HG03066 (cell line): ENCODE measurements at regions not wholly inside any gene's neighbourhood (a gene's known extent, or its start where the extent isn't known, plus 50 kb on each side); places are given as distances from the start of the nearest gene placed in this dataset.
"Not testable (repeated sequence)": the region's sequence is repeated elsewhere in the genome, so short reads cannot be mapped to it uniquely, and the experiment has no call there.

Source experiments
- ATAC-seq: cut with Tn5 transposase; IDR thresholded peaks from one replicate; pipeline ENCODE4 v1.9.1; 2021; ENCODE audit warnings: low read depth; ENCODE audit not compliant: unreplicated experiment

DNA sequence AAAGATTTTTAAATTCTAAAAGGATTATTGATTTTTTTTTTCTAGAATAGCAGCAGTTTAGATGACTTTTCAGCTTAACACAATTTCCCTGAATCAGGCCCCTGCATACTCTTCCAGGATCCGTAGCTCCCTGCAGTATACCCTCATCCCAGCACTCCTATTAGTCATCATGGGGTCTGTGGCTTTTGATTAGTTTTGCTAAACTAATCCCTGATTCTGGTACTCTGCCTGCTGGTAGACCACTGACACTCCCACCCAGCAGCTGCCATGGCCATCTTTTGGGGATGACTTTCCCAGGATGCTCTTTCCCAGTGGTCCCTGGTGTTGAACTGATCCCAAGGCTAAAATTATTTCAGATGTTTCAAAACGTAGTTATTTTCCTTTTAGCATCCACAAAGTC lies 802.0 kb downstream of the RAPGEF2 start:
- no peak for ATAC-seq

DNA sequence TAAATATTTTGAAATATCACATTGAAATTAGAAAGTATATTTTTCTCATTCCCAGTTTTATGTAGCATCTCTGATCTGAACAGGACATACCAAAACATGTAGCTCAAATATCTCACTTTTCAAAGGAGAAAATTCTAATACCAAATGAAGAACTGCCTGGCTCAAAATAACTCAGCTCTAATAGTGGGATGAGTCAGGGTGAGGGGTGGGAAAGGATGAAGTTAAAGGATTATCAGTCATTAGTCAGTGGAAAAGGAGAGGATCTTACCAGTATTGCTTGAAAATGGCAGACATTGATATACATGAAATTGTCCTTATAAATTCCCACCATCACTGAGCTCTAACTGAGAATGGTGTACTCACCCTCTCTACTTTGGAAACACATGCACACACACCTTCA lies 803.2 kb downstream of the RAPGEF2 start:
- ATAC-seq = no peak

DNA sequence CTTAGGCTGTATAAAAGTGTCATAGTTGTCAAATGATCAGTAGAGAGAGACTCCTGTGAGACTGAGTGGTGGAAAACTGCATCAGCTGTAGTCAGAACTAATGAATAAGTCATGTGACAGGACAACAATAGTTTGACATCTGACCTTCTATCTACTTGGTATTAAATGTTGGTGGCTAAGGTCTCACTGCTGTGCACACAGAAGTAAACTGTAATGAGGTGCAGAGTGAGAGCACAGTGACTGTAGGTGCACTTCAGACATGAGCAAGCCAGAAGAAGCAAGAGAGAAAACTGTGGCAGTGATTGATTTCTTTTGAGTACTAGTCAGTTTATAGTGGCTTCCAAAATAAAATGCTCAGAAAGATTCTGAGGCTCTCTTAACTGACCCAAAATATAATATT lies 803.6 kb downstream of the RAPGEF2 start:
- no peak for ATAC-seq

DNA sequence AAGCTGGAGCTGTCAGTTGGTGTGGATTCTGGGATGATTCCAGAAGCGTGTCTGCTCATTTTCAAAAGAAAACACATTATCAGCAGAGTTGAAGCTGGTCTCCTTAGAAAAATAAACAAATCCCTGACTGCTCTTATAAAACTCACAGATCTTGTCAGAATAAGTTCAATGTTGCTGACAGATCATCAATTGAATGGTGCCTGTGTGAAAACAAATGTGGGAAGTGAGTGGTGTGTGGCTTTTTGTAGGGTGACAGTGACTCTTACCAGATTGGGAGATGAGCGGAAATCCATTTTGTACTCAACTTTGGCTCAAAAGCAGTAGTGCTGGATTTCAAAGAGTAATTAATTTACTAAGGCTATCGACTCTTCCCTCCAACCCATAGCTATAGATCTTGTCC lies 807.8 kb downstream of the RAPGEF2 start:
- ATAC-seq = no peak

DNA sequence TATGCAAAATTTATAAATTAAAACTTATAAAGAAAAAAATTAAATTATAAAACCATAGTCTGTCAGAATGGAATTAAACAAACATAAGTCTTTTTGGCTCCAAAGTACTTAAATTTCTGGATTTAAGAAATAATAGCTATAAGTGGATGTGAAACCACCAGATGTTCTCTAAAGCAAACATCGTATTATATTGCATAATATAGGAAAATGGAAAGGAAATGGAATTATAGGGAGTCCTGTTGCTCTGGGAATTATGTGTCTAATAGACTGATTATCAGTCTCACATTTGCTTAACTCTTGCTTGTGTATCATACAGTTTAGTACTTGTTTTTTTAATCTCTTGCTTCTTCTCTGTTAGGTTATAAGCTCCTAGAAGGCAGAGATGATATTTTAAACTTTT lies 819.2 kb downstream of the RAPGEF2 start:
- ATAC-seq = no peak

DNA sequence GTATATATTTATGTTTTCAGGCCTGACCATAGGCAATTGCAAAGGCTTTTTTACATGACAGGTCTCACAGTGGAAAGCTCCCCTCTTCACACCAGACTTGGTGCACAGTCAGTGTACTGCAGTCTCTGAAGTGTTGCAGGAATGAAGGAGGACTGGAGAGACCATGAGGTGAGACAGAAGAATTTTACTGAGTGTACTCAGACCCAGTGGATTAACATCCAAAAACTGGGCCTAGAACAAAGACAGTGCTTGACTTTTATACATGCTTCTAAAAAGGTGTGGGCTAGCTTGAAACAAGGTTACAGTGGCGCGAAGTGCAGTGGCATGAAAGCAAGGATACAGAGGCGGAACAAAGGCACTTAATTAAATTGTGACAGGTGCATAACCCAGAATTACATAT lies 822.9 kb downstream of the RAPGEF2 start:
- ATAC-seq = no peak

DNA sequence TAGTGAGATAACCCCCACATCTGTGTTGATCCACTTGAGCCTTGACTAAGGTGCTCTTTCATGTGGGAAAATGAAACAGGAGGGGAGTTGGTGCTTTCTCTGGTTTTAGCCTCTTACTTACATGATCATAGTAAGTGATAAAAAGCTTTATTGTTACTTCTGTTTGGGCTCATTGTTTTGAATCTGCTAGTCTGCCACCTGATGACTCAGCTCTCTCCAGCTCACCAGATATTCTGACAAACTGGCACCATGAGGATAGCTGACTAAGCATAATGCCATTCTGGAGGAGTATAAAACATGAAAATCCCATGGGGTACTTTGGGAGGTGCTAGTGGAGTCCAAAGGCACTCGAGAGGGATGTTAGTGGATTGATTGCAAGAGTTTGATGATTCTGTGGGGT lies 824.0 kb downstream of the RAPGEF2 start:
- no peak for ATAC-seq

DNA sequence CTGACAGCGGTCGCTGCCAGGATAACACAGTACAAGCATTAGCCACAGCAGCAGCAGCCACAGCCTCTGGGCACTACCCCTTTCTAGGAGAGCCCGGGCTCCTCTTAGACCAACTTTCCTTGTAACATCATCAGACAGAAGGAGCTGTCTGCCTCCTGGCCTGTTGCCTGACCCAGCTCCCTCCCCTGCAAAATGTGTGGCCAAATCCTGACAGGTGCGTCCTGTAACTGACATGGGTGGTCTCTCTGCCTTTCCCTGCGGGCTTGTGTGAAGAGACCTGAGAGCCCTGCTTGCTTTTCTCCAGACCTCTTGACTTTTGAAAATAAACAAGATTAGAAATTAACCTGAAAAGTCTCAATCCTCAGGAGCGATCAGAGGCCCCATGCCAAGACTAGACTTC lies 824.9 kb downstream of the RAPGEF2 start:
- no peak for ATAC-seq

DNA sequence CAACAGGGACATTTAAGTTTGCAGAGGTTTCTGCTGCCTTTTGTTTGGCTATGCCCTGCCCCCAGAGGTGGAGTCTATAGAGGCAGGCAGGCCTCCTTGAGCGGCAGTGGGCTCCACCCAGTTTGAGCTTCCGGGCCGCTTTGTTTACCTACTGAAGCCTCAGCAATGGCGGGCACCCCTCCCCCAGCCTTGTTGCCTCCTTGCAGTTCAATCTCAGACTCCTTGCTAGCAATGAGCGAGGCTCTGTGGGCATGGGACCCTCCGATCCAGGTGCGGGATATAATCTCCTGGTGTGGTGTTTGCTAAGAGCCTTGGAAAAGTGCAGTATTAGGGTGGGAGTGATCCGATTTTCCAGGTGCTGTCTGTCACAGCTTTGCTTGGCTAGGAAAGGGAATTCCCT lies 831.7 kb downstream of the RAPGEF2 start:
- ATAC-seq = not testable (repeated sequence)

DNA sequence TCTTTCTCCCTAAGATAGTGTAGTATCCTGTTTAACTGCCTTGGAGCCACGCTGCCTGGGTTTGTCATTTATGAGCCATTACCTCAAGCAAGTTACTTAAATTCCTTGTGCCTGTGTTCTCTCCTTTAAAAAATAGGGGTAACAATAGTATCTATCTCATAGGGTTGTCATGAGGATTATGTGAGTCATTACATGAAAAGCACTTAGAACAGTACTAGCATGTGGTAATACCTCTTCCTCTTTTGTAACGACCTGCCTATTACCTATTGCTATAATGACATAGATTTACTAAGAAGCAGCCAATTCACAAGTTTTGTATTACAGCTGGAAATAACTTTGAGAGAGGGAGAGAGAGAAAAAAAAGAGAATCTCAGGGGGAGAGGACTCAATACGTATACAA lies 834.7 kb downstream of the RAPGEF2 start:
- peak; percentile 83 for ATAC-seq

DNA sequence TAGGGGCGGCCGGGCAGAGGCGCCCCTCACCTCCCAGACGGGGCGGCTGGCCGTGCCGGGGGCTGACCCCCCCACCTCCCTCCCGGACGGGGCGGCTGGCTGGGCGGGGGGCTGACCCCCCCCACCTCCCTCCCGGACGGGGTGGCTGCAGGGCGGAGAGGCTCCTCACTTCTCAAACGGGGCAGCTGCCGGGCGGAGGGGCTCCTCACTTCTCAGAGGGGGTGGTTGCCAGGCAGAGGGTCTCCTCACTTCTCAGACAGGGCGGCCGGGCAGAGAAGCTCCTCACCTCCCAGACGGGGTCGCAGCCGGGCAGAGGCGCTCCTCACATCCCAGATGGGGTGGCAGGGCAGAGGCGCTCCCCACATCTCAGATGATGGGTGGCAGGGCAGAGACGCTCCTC lies 836.8 kb downstream of the RAPGEF2 start:
- ATAC-seq = not testable (repeated sequence)

DNA sequence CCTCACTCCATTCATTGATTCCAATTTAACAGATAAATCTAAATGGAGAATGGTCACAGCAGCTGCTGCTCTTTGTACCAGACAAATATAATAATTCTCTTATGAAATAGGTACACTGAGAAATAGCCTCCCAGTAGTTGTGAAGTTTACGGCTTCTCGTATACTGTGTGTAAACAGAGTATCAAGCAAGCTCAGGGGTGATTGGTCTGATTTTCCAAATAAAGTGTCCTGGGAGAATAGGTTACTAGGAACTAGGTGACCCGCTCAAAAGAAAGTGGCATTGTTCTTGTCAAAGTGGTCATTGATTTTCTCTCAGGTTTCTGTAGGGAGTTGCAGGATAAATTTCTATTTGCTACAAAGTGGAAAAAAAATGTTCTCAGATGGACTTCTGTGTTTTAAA lies 838.2 kb downstream of the RAPGEF2 start:
- no peak for ATAC-seq

DNA sequence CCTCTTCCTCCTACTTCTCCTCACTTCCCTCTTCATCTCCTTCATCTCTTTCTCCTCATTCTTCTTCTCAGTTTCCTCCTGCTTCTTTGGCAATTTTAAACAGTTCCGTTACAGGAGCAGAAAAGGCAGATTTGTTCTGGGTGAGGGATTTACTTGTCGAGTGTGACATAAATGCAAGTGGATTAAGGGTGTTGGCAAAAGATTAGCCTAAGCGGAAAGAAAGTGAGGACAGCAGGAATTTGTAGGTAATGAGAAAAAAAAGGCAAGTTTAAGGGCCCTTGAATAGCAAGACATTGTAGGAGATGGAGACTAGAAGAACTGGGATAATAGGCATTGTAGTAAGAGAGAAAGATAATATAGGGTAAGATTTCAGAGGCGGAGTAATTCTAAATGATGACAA lies 841.6 kb downstream of the RAPGEF2 start:
- no peak for ATAC-seq

DNA sequence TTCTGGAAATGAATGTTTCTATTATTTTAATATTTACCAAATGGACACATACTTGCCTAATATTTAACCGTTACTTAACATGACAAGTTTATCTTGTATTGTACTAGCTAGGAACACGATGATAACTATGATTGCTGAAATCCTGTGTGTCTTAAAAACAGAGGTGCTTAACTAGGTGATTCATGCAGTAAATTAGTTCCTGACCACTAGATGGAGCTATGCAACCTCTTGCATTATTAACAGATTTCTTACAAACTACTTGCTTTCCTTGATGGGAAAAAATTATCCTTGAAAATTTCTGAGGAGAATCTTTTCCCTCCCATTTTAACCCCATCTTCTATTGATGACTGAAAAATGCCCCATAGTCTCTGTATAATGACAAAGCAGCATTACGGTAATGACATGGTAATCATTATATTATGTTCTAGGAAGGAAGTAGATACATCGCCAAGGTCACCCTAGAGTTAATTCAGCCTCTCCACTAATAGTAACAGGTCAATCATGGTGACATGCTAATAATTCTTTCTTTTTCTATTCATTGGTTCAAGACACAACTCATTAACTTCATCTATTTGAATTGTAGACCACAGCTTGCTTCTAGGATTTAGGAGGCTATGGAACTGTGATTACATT lies 844.2 kb downstream of the RAPGEF2 start:
- peak; percentile 70 for ATAC-seq

DNA sequence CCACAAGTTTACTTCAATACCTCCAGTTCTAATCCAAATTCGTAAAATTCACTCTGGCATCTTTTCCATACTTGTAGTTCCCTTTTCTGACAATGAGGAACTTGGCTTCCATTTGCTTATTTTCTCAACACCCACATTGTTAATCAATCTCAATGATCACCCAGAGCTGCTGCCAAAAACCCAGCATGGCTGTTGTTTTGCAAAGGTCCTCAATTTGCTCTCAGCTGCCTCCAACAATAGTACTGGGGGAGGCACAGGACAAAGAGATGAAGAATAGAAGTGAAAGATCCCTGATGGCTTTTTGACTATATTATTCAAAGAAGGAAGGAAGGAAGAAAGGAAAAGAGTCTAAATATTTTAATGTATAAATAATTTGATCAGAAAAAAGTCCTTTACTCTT lies 847.8 kb downstream of the RAPGEF2 start:
- ATAC-seq = no peak

DNA sequence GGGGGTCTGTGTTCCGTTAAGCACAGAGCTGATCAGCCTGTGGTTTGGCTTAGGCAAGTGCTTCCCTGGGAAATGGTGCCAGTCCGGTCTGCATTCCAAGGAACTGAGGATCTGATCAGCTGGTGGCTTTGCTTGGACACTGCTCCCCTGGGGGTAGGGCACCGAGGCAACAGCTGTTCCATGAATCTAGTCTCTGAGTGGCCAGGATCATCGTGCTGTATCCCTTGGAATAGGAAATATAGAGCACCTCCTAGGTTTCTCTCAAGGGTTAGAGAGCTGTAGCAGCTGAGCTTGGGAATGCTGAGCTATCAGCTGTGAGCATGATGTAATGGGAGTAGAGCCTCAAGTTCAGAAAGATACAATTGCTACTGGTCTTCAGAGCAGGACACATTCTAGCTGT lies 863.9 kb downstream of the RAPGEF2 start:
- ATAC-seq = no peak

DNA sequence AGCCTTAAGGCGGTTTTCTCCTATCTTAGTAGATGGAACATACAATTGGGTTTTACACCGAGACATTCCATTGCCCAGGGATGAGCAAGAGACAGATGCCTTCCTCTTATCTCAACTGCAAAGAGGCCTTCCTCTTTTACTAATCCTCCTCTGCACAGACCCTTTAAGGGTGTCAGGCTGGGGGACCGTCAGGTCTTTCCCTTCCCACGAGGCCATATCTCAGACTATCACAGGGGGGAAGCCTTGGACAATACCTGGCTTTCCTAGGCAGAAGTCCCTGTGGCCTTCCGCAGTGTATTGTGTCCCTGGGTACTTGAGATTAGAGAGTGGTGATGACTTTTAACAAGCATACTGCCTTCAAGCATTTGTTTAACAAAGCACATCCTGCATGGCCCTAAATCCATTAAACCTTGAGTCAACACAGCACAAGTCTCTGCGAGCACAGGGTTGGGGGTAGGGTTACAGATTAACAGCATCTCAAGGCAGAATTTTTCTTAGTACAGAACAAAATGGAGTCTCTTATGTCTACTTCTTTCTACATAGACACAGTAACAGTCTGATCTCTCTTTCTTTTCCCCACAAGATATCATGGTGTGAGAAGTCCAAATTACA lies 874.1 kb downstream of the RAPGEF2 start:
- not testable (repeated sequence) for ATAC-seq

DNA sequence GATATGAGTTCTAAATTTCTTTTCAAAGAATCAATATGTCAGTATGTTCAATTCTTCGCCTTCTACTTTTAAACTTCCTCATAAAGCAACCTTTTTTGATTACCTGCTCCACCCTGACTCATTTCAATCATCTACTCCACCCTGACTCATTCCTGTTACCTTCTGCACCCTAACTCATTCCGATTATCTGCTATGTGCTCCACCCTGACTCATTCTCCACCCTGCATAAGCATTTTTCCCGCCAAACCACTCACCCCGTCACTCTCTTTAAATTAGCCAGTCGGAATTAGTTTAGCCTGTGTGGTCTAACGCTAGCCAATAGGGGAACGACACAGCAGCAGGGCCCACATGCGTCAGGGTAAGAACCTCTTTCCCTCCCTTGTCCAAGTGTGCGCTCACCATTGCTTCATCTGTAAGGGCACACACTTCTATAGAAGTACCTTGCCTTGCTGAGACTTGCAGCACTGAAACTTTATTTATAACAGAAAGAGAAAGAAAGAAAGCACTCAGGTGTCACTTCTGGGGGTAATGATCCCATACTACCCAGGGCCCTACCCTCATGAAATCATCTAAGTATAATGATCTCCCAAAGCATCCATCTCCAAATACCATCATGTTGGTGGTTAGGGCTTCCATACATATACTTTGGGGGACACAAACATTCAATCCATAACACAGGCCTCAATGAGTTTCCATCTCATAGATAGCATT lies 875.2 kb downstream of the RAPGEF2 start:
- ATAC-seq = no peak

DNA sequence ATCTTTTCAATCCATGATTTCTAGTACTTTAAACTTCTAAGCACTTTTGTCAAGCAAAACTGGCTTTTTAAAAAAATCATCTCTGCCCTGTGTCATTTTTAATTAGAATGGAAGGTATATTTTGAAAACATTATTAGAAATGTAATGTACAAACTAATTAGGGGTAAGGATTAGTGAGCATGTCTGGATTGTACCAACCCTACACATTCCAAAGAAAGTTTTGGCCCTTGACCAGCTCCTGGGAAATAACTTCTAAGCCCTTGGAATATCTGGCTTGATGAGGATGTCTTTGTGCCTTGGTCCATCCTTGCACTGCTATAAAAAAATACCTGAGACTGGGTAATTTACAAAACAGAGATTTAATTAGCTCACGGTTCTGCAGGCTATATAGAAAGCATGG lies 876.5 kb downstream of the RAPGEF2 start:
- no peak for ATAC-seq

DNA sequence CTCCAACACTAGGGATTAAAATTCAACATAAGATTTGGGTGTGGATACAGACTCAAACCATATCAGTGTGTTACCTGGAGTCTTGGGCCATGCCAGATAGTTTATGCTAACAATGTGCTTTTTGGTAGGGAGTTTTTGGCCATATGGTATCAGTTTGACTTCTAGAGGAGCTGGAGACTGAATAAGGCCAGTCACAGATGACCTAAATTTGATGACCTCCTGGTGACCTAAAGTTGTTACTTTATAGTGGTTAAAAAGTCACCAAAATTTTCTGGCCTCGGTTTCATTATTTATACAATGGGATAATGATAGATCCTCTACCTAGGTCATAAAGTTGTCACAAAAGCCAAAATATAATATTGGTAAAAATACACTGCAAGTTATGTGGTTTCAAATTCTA lies 877.1 kb downstream of the RAPGEF2 start:
- no peak for ATAC-seq

DNA sequence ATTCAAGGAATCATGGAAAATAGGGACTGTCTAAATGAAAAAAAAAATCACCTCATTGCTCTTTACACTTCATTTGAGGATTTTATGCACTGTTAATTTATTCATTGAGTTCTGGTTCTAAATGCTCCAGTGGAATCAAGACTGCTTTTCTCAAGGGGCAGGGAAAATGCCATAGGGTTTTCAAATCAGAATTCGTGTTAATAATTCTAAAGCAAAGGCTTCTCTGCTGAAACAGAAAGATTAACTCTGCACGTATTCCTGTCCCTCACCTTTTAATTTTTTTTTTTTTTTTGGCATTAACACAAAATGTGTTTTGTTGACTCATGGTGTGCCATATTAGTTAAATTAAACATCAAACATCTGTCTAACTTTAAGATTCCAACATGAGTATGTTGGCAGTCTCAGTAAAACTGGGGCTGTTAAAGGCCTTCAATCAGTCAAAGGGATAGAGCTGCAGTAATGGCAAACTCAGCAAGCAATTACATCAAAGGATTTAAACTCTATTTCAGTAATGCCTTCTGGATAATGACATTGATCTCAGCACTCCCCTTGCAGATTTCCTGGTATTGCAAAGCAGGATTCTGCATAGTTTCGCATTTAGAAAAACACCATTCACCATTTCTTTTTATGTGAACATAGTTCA lies 878.1 kb downstream of the RAPGEF2 start:
- ATAC-seq = no peak

DNA sequence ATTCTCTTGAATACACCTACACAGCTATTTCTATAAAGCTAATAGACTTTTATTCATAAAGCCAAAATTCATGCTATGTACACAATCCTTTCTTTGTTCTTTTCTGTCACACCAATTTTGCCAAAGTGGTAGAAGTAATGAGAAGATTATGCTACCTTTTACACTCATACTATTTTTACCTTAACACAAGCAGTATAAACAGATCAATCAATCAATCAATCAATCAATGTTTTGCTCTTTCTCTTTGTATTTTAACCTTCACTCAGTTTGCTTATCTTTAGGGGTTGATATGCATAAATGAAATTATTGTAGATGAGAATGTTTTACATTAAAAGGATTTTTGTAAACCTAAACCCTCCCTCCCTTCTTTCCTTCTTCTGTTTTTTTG lies 878.6 kb downstream of the RAPGEF2 start:
- no peak for ATAC-seq
